ENCODE measurements at regions not wholly inside any gene's neighbourhood (a gene's known extent, or its start where the extent isn't known, plus 50 kb on each side); places are given as distances from the start of the nearest gene placed in this dataset.

DNA sequence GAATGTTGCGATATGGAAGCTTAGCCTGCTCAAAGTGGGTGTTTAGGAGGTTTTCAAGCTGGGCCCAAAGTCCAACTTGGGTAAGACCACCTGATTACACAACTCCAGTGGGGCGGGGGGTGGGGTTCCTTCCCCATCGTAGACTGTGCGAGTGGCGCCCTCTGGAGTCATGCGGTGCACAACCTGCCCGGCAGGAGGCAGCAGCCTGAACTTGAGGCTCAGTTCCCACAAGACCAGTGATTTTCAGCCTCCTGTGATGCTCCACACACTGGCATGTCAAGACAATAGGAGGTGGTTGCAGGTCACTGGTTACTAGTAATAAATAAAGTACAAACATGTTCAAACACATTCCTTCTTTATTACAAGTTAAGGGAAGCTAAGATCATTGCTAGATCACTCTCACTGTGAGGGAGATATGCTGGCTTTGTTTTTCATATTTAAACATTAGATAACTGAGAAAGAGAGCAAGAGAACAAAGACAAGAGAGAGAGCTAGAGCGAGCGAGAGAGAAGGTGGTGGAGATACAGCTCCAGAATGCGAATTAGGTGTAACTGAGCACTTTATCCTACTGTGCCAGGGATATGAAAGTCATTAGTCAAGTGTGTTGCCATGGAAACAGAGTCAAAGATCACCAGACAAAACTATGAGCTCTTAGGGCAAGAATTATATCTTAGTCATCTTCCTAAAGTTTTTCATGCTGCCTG lies 97.4 kb upstream of the BMPER start (continued):
- no peak for TF ChIP-seq ZNF570 (CRISPR knock-in tag; IDR thresholded peaks at IDR 0.05; ENCODE audit: borderline replicate concordance)
- TF ChIP-seq, protein P1, sequence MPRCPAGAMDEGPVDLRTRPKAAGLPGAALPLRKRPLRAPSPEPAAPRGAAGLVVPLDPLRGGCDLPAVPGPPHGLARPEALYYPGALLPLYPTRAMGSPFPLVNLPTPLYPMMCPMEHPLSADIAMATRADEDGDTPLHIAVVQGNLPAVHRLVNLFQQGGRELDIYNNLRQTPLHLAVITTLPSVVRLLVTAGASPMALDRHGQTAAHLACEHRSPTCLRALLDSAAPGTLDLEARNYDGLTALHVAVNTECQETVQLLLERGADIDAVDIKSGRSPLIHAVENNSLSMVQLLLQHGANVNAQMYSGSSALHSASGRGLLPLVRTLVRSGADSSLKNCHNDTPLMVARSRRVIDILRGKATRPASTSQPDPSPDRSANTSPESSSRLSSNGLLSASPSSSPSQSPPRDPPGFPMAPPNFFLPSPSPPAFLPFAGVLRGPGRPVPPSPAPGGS (CRISPR knock-in tag; IDR thresholded peaks at IDR 0.05), result no peak
- 0 out of 2 replicates have a peak, but pooled peaks have one; percentile 34 for TF ChIP-seq SMYD3 (CRISPR knock-in tag; IDR thresholded peaks at IDR 0.05)
- no peak for TF ChIP-seq ZBTB3 (CRISPR knock-in tag; IDR thresholded peaks at IDR 0.05; ENCODE audit: borderline replicate concordance, low read depth)
- TF ChIP-seq ZNF432 (CRISPR knock-in tag; IDR thresholded peaks at IDR 0.05; ENCODE audit: borderline replicate concordance), result no peak
- TF ChIP-seq ZC3H4 (CRISPR knock-in tag; IDR thresholded peaks at IDR 0.05; ENCODE audit: borderline replicate concordance), result no peak
- TF ChIP-seq PAWR (CRISPR knock-in tag; IDR thresholded peaks at IDR 0.05; ENCODE audit: borderline replicate concordance), result no peak
- TF ChIP-seq ZNF558 (CRISPR knock-in tag; IDR thresholded peaks at IDR 0.05; ENCODE audit: borderline replicate concordance), result no peak
- peak; percentile 47; the same call in 1 of the 2 replicates for TF ChIP-seq HMG20A (CRISPR knock-in tag; IDR thresholded peaks at IDR 0.05; ENCODE audit: borderline replicate concordance)
- TF ChIP-seq, protein P2, sequence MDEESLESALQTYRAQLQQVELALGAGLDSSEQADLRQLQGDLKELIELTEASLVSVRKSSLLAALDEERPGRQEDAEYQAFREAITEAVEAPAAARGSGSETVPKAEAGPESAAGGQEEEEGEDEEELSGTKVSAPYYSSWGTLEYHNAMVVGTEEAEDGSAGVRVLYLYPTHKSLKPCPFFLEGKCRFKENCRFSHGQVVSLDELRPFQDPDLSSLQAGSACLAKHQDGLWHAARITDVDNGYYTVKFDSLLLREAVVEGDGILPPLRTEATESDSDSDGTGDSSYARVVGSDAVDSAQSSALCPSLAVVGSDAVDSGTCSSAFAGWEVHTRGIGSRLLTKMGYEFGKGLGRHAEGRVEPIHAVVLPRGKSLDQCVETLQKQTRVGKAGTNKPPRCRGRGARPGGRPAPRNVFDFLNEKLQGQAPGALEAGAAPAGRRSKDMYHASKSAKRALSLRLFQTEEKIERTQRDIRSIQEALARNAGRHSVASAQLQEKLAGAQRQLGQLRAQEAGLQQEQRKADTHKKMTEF (CRISPR knock-in tag; IDR thresholded peaks at IDR 0.05), result 0 out of 2 replicates have a peak, but pooled peaks have one; percentile 31

DNA sequence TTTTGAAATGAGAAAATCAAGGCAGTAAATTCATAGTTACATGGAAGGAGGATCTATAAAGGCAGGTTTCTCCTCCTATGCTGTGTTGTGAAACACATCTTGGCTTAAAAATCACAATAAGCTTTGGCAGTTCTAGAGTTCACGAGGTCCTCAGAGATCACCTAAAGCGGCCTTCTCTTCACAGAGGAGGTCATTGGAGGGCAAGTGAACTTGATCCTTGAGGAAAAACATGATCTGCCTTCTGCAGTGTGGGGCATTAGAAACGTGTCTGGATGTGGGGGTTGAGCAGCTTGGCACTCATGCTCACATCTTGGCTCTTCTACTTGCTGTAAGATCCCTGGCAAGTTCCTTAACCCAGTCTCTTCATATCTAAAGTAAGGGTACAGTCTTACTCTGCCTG lies 96.1 kb upstream of the BMPER start:
- BruUV-seq (replicated peaks), result no TSS peak
- WGBS (ENCODE audit: low lambda C conversion rate), result 6% methylated on average over 3 of the region's 3 CpGs
- H3K9ac ChIP-seq (ENCODE audit: insufficient read depth, low read depth, low read length), result no peak overlapping the region
- H3K9me3 ChIP-seq (ENCODE audit: low read length), result no peaks in the 10 kb centered on the region
- no peak overlapping the region for H3K27ac ChIP-seq (ENCODE audit: extremely low read length, insufficient read depth, low read length)
- FAIRE-seq (no peak), DNase-seq (ENCODE audit: low spot score) (no peak), ATAC-seq (no peak)
- no peak overlapping the region for H3K4me2 ChIP-seq (ENCODE audit: low read depth, low read length)
- no peak overlapping the region for H2AFZ ChIP-seq (ENCODE audit: low read length)
- no peaks in the 10 kb centered on the region for H3K27me3 ChIP-seq (ENCODE audit: control insufficient read depth in 1 of 2, insufficient read depth in 2 of 2, low read length in 2 of 2)
- POLR2A ChIA-PET, result no interaction called here
- no peaks in the 10 kb centered on the region for H3K36me3 ChIP-seq (replicated peaks in 1 of 2; ENCODE audit: control insufficient read depth in 1 of 2, insufficient read depth in 2 of 2, low read length in 2 of 2)
- peaks cover 25% of the 10 kb centered on the region for H3K4me1 ChIP-seq (ENCODE audit: insufficient read depth, low read length)
- CTCF ChIA-PET (ENCODE audit: low intra/inter-chr PET ratio, low total read pairs), result no interaction called here
- H4K20me1 ChIP-seq (ENCODE audit: insufficient read depth, low read length), result no peaks in the 10 kb centered on the region
- intact Hi-C loops (cut with micrococcal nuclease; ENCODE audit: unreplicated experiment), result no loop called here
- H3K4me3 ChIP-seq (replicated peaks in 1 of 3; ENCODE audit: insufficient read depth in 1 of 3, low read depth in 2 of 3, low read length in 3 of 3), result no peak overlapping the region
- in situ Hi-C loops (cut with HindIII; ENCODE audit: extremely low pct_ligation_motif_present, low pct_unique_long_range_greater_than_20kb), result no loop called here
- H3K79me2 ChIP-seq (ENCODE audit: insufficient read depth, low read length), result no peaks in the 10 kb centered on the region
- TF ChIP-seq FOXC1 (CRISPR knock-in tag; IDR thresholded peaks at IDR 0.05; ENCODE audit: borderline replicate concordance) (no peak), KLF13 (CRISPR knock-in tag; IDR thresholded peaks at IDR 0.05) (no peak), ZNF501 (CRISPR knock-in tag; IDR thresholded peaks at IDR 0.05) (no peak), KDM1A (CRISPR knock-in tag; IDR thresholded peaks at IDR 0.05) (no peak)
- TF ChIP-seq, protein P3, sequence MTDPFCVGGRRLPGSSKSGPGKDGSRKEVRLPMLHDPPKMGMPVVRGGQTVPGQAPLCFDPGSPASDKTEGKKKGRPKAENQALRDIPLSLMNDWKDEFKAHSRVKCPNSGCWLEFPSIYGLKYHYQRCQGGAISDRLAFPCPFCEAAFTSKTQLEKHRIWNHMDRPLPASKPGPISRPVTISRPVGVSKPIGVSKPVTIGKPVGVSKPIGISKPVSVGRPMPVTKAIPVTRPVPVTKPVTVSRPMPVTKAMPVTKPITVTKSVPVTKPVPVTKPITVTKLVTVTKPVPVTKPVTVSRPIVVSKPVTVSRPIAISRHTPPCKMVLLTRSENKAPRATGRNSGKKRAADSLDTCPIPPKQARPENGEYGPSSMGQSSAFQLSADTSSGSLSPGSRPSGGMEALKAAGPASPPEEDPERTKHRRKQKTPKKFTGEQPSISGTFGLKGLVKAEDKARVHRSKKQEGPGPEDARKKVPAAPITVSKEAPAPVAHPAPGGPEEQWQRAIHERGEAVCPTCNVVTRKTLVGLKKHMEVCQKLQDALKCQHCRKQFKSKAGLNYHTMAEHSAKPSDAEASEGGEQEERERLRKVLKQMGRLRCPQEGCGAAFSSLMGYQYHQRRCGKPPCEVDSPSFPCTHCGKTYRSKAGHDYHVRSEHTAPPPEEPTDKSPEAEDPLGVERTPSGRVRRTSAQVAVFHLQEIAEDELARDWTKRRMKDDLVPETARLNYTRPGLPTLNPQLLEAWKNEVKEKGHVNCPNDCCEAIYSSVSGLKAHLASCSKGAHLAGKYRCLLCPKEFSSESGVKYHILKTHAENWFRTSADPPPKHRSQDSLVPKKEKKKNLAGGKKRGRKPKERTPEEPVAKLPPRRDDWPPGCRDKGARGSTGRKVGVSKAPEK (CRISPR knock-in tag; IDR thresholded peaks at IDR 0.05; ENCODE audit: borderline replicate concordance), result no peak
- TF ChIP-seq, protein P4, sequence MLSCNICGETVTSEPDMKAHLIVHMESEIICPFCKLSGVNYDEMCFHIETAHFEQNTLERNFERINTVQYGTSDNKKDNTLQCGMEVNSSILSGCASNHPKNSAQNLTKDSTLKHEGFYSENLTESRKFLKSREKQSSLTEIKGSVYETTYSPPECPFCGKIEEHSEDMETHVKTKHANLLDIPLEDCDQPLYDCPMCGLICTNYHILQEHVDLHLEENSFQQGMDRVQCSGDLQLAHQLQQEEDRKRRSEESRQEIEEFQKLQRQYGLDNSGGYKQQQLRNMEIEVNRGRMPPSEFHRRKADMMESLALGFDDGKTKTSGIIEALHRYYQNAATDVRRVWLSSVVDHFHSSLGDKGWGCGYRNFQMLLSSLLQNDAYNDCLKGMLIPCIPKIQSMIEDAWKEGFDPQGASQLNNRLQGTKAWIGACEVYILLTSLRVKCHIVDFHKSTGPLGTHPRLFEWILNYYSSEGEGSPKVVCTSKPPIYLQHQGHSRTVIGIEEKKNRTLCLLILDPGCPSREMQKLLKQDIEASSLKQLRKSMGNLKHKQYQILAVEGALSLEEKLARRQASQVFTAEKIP (CRISPR knock-in tag; IDR thresholded peaks at IDR 0.05; ENCODE audit: borderline replicate concordance), result no peak

Measured in HepG2 (cell line).